HG02938 (cell line): ENCODE measurements at regions not wholly inside any gene's neighbourhood (a gene's known extent, or its start where the extent isn't known, plus 50 kb on each side); places are given as distances from the start of the nearest gene placed in this dataset.

Experiments
- ATAC-seq: cut with Tn5 transposase; IDR thresholded peaks from one replicate; pipeline ENCODE4 v1.9.1; 2021; ENCODE audit warnings: mild to moderate bottlenecking, moderate library complexity; ENCODE audit not compliant: unreplicated experiment

- ATAC-seq, result no peak
These were observed 419.9 kb downstream of the QKI start for GRCh38 chr6:163834226-163834970.

- ATAC-seq, result no peak
These were observed 417.2 kb downstream of the QKI start for GRCh38 chr6:163831736-163832135.

GRCh38 chr6:163830641-163831040 lies 416.1 kb downstream of the QKI start:
- ATAC-seq, result no peak

- no peak for ATAC-seq
These were observed 413.7 kb downstream of the QKI start for GRCh38 chr6:163828038-163828795.

- ATAC-seq, result no peak
These were observed 412.6 kb downstream of the QKI start for GRCh38 chr6:163827143-163827542.

GRCh38 chr6:163826629-163827028 lies 412.1 kb downstream of the QKI start:
- no peak for ATAC-seq

GRCh38 chr6:163825033-163825432 lies 410.5 kb downstream of the QKI start:
- no peak for ATAC-seq

- ATAC-seq, result no peak
These were observed 409.1 kb downstream of the QKI start for GRCh38 chr6:163823577-163823976.

- no peak for ATAC-seq
These were observed 406.4 kb downstream of the QKI start for GRCh38 chr6:163820745-163821458.

- no peak for ATAC-seq
These were observed 405.7 kb downstream of the QKI start for GRCh38 chr6:163820171-163820570.

GRCh38 chr6:163818719-163819118 lies 404.2 kb downstream of the QKI start:
- ATAC-seq, result no peak

GRCh38 chr6:163816441-163816840 lies 401.9 kb downstream of the QKI start:
- no peak for ATAC-seq

- no peak for ATAC-seq
These were observed 401.3 kb downstream of the QKI start for GRCh38 chr6:163815796-163816195.

- ATAC-seq, result peak; percentile 66
These were observed 400.2 kb downstream of the QKI start for GRCh38 chr6:163814494-163815364.

- ATAC-seq, result no peak
These were observed 399.5 kb downstream of the QKI start for GRCh38 chr6:163813979-163814493.

GRCh38 chr6:163811317-163811716 lies 396.8 kb downstream of the QKI start:
- no peak for ATAC-seq

GRCh38 chr6:163809364-163809763 lies 394.8 kb downstream of the QKI start:
- no peak for ATAC-seq

GRCh38 chr6:163808871-163809270 lies 394.4 kb downstream of the QKI start:
- no peak for ATAC-seq

- ATAC-seq, result no peak
These were observed 393.7 kb downstream of the QKI start for GRCh38 chr6:163808231-163808630.

GRCh38 chr6:163806755-163807499 lies 392.4 kb downstream of the QKI start:
- no peak for ATAC-seq
